Mononuclear cell (primary cell): ENCODE measurements at regions not wholly inside any gene's neighbourhood (a gene's known extent, or its start where the extent isn't known, plus 50 kb on each side); places are given as distances from the start of the nearest gene placed in this dataset.

Experiments used
- H3K27me3 ChIP-seq: 2 replicates; pipeline ENCODE4 v1.6.0; 2011; ENCODE audit warnings: low read length, control low read depth; ENCODE audit not compliant: insufficient read depth
- H3K4me1 ChIP-seq: 2 replicates; pipeline ENCODE4 v1.5.1; 2011; ENCODE audit warnings: mild to moderate bottlenecking, low read length, control low read depth; ENCODE audit not compliant: insufficient read depth
- H3K4me3 ChIP-seq: 2 replicates; pipeline ENCODE4 v1.5.1; 2011; ENCODE audit warnings: mild to moderate bottlenecking, low read length, moderate library complexity
- H3K9me3 ChIP-seq: 2 replicates; pipeline ENCODE4 v1.5.1; 2011; ENCODE audit warnings: low read depth, mild to moderate bottlenecking, control low read depth, low read length

DNA sequence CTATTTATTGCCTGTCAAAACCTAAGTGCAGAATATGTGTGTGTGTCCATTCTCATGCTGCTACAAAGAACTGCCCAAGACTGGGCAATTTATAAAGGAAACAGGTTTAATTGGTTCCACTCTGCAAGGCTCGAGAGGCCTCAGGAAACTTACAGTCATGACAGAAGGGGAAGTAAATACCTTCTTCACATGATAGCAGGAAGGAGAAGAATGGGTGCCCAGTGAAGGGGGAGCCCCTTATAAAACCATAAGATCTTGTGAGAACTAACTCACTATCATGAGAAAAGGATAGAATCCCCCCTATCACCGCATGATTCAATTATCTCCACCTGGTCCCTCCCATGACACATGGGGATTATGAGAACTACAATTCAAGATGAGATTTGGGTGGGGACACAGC lies 300.7 kb upstream of the SNX7 start:
- no peaks in the 10 kb centered on the region for H3K4me1 ChIP-seq
- H3K4me3 ChIP-seq: no peak overlapping the region
- no peaks in the 10 kb centered on the region for H3K27me3 ChIP-seq
- no peaks in the 10 kb centered on the region for H3K9me3 ChIP-seq

DNA sequence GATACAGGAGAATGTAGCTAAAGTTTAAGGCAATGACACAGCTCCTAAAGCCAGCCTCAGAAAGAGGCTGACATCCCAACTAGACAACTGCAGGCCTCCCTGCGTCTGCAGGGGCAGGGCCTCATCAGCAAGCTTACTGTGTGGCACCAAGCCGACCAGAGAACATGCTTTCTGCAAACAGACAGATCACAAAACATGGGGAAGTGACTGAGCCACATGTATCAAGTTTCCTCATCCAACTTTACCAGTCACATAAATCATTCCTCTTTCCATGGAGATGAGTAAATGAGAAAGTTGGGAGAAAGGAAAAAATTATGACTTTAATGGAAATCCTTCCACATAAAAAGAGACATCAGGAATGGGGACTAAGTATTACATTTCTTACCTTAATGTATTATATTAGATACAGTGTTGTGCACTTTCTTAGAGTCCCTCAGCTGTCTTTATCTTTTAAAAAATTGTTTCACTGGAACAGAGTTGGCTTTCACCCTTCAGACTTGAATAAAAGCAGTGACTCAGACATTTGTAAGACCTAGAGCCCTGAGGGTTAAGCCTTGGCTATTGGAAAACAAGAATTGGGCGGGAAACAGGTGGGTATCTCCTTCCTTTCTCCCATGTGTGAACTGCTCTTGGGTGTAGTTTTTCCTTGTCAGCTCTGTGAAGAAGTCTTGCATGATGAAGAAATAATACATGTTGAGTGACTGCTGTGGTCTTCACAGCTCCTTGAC lies 305.7 kb upstream of the SNX7 start:
- Histone ChIP-seq H3K27me3 (no peaks in the 10 kb centered on the region), H3K4me3 (no peak overlapping the region), H3K4me1 (no peaks in the 10 kb centered on the region), H3K9me3 (no peaks in the 10 kb centered on the region)

DNA sequence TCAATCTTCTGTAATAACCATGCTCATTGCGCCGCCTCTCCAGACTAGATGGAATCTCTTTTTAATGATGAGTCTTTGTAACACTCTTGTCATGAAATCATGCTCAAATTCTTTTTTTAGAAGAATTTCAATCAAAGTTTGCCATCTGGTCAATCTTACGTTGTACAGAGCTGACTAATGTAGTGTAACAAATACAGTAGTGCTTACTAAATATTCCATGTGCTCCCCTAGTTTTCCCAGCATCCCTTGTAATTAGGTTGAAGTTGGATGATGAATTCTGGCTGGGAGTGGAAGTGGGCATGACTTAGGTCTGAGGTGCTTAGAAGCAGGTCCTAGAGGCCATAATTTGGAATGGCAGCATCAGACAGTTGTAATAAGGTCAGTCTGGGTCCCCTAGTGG lies 309.1 kb upstream of the SNX7 start:
- H3K4me3 ChIP-seq: no peak overlapping the region
- no peaks in the 10 kb centered on the region for H3K9me3 ChIP-seq
- no peaks in the 10 kb centered on the region for H3K27me3 ChIP-seq
- no peaks in the 10 kb centered on the region for H3K4me1 ChIP-seq

DNA sequence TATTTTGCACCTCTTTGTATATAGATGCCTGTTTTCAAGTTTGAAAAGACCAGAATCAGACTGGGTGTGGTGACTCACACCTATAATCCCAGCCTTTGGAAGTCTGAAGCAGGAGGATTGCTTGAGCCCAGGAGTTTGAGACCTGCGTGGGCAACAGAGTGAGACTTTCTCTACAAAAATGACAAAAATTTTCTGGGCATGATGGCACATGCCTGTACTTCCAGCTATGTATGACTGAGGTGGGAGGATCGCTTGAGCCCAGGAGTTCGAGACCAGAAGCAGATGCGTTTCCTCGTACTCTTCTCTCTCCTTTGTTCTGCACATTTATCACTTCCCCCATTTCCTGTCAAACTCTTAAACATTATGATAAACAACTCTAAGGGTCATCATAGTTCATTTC lies 310.0 kb upstream of the SNX7 start:
- Histone ChIP-seq H3K4me1 (no peaks in the 10 kb centered on the region), H3K4me3 (no peak overlapping the region), H3K9me3 (no peaks in the 10 kb centered on the region), H3K27me3 (no peaks in the 10 kb centered on the region)

DNA sequence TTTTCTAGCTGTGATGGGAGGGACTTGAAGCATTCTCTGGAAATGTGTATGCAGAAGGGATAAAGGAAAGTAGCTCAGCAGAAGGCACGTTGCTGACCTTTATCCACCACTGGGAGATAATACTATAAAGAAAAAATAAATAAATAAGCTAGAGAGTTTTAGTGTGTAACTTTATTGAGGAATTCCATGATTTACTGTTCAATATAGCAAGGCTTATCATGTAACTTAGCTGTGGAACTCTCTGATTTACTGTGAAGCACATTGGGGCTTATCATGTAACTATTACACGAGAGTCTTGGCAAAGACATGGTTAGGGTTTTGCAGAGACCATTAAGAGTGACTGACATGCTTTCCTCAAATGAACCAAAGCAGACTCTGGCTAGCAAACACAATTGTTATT lies 316.1 kb upstream of the SNX7 start:
- Histone ChIP-seq H3K4me3 (no peak overlapping the region), H3K4me1 (no peaks in the 10 kb centered on the region)

DNA sequence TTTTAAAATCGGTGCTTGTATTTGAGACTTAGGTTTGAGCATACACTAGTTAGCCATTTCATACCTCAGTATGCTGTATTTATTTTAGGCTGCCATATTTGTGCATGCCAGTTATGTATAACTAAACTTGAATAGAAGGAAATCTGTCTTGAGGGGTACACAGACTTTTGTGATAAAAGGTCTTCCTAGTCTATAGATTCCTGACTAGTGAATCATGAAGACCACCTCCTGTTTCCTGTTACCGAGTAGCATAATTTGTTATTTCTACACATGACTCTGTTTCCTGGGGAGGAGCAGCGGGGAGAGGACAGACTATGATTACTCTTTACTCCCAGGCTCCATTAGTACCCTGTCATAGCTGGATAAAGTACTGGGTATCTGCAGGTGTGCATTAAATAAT lies 316.8 kb upstream of the SNX7 start:
- Histone ChIP-seq H3K4me1 (no peaks in the 10 kb centered on the region), H3K27me3 (no peaks in the 10 kb centered on the region), H3K4me3 (no peak overlapping the region), H3K9me3 (no peaks in the 10 kb centered on the region)

More for the DNA sequence above, 316.1 kb upstream of the SNX7 start:
- no peaks in the 10 kb centered on the region for H3K27me3 ChIP-seq
- H3K9me3 ChIP-seq: no peaks in the 10 kb centered on the region

DNA sequence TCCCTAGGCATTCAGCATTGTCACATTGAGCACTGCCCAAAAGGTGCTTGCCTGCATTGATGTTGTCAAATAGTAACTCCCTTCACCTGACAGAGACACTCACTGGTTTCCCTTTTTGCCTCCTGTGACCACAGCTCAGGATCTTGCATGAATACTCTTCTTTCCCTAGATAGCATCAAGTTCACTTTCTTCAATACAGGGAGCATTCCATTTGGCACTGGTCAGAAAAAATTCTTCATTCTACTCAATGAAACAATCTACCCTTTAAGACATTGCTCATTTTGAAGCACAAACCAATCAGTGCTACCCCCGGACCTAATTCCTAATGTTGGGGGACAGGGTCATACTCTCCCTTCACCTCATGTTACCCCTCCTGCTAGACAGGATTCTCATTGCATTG lies 319.0 kb upstream of the SNX7 start:
- Histone ChIP-seq H3K4me1 (no peaks in the 10 kb centered on the region), H3K9me3 (no peaks in the 10 kb centered on the region), H3K4me3 (no peak overlapping the region), H3K27me3 (no peaks in the 10 kb centered on the region)

DNA sequence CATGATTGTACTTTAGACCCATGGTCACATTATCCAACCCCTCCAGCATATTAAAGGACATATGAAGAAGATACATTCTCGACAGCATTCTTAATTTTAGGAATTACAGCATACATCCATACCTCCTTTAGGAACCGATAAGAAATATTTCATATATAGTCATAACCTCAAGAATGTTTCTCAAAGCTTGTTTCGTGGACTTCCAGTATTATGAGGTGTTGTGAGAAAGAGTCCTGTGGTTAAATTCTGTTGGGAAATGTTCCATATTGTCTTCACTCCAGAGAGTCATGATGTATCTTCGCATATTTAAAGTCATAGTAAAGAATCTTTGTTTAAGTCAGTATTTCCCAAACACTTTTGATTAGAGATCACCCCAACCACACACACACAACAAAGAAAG lies 321.0 kb upstream of the SNX7 start:
- H3K27me3 ChIP-seq: no peaks in the 10 kb centered on the region
- no peaks in the 10 kb centered on the region for H3K4me1 ChIP-seq
- H3K9me3 ChIP-seq: no peaks in the 10 kb centered on the region
- no peak overlapping the region for H3K4me3 ChIP-seq

DNA sequence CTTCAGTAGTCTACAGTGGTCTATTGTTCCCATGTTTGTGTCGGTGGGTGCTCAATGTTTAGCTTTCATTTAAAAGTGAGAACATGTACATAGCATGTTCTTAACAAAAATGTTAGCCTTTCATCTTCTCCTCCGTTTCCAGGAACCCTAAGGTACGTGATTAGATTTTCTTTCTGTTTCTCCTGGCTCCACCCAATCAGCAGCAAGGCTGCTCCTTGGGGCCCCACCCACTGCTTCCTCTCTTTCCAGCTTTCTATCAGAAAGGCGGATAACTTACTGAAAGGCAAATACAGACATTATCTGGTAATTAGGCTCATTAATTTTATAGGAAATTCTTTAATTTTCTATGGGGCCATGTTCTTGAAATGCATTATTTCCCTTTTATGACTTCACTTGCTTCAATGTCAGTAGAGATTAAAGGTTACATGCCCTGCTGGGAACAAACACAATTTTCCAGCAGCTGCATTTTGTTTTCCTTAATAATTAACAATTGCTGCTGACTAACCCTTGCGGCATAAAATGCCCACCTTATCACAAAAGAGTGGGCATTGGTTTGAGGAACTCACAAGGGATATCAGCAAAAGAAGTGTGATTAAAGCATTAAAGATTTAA lies 324.9 kb upstream of the SNX7 start:
- no peaks in the 10 kb centered on the region for H3K4me1 ChIP-seq

DNA sequence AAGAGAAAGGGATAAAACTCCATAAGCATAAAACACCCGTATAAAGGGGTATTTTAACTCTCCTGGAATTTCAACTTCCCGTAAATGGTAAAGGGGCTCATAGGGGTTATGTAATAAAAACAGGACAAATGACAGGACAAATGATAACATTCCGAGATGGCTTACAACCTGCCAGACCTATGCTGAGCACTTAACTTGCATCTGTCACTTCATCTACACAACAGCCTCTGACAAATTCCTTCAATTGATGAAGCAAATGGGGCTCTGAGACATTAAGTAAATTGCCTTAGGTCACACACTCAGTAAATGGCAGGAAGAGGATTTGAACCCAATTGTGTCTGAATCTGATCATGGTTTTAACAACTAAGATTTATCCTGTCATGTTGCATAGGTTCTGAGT lies 327.6 kb upstream of the SNX7 start:
- H3K27me3 ChIP-seq: no peaks in the 10 kb centered on the region
- no peak overlapping the region for H3K4me3 ChIP-seq
- no peaks in the 10 kb centered on the region for H3K4me1 ChIP-seq
- H3K9me3 ChIP-seq: no peaks in the 10 kb centered on the region

More for the DNA sequence above, 324.9 kb upstream of the SNX7 start:
- Histone ChIP-seq H3K4me3 (no peak overlapping the region), H3K9me3 (no peaks in the 10 kb centered on the region), H3K27me3 (no peaks in the 10 kb centered on the region)

DNA sequence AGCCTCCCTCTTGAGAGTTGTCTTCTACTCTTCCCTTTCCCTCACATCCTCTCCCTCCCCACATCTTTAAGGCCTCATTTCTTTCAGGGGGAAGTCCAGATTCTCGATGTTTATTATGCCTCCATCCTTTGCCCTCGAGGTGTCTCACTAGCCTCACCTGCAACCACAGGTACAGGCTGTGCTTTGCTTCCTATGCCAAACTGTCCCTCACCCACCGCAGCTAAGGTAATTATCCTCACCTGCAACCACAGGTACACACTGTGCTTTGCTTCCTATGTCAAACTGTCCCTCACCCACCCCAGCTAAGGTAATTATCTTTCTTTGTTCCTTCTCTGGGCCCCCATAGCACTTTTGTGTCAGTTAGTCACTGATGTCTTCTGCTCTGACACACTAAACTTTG lies 328.1 kb upstream of the SNX7 start:
- Histone ChIP-seq H3K4me1 (no peaks in the 10 kb centered on the region), H3K4me3 (no peak overlapping the region), H3K9me3 (no peaks in the 10 kb centered on the region), H3K27me3 (no peaks in the 10 kb centered on the region)

DNA sequence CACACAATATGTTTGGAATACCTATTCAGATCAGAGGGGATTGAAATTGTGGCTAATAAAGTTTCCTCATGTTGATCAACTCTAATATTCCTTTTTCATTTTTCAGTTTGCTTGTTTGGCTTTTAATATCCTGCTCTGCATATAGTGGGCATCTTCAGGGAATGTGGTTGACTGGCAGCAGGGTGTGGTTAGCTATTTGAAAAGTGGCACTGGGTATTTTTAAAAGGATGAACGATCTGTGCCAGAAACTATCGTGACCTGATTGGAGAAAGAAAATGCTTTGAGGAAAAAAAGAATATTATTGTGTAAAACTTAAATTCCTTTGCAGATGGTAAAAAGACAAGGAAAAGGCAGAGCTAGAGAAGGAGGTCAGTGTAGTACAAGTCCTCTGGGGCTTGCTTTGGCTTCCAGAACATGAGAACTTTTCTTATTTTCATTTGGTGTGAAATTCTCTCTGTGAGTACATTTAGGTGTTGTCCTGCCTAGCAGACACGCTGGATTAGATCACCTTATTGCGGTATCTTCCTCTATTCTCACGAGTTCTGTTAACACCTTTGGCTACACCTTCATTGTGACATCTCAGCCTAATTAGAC lies 329.7 kb upstream of the SNX7 start:
- no peaks in the 10 kb centered on the region for H3K9me3 ChIP-seq
- H3K27me3 ChIP-seq: no peaks in the 10 kb centered on the region
- H3K4me3 ChIP-seq: no peak overlapping the region

DNA sequence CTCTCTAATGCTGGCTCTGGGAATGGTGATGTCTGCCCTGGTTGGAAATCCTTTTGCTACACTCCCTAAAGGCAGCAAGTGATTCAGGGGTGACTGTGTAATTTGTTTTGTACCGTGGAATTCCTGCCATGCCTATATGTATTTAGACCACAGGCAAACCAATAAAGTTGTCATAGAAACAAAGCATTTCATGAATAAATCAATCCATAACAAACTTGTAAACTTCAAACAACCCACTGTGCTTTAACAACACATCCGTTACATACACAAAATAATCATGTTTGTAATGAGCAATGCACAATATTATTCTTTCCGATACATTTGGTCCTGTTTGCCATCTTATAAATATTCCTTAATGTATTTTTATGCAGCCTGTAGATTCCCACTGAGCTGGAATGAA lies 330.3 kb upstream of the SNX7 start:
- Histone ChIP-seq H3K4me3 (no peak overlapping the region), H3K4me1 (no peaks in the 10 kb centered on the region), H3K9me3 (no peaks in the 10 kb centered on the region), H3K27me3 (no peaks in the 10 kb centered on the region)

More for the DNA sequence above, 329.7 kb upstream of the SNX7 start:
- no peaks in the 10 kb centered on the region for H3K4me1 ChIP-seq

DNA sequence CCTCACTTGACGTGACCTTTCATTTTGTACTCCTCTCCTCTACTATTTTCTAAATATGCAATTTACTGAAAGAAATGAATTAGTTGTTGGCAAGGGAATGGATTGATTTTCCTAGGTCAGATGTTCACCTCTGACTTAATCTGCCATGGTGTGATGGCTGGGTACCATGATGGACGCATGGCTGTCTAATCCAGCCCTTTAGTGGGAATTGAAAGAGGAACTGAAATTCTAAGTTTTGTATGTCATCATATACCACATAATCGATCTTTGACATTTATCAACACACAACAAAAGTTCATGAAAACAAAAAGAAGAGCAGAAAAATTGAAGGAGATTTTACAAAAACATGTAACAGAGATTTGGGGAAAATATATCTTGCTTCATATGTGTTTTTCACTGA lies 331.3 kb upstream of the SNX7 start:
- Histone ChIP-seq H3K4me1 (peaks cover 5% of the 10 kb centered on the region), H3K9me3 (no peaks in the 10 kb centered on the region), H3K27me3 (no peaks in the 10 kb centered on the region), H3K4me3 (no peak overlapping the region)

DNA sequence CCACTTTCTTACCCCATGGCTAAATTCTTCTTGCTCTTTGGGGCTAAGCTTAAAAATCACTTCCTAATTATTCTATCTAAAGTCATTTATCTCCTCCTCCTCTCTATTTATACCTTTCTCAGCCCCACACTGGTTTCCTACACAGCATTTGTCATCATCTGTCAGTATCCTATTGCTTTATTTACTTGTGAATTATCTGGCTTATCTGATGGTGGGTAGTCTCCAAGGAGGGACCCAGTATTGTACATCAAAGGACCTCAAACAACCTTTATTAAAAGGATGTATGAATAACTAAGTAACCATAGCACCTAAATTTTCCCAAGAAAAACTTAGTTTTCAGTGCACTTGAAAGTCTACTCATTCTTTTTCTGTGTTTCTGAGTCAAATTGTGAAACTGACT lies 332.7 kb upstream of the SNX7 start:
- Histone ChIP-seq H3K4me3 (no peak overlapping the region), H3K27me3 (no peaks in the 10 kb centered on the region), H3K9me3 (no peaks in the 10 kb centered on the region), H3K4me1 (peaks cover 12% of the 10 kb centered on the region)
